ENCODE measurements at regions not wholly inside any gene's neighbourhood (a gene's known extent, or its start where the extent isn't known, plus 50 kb on each side); places are given as distances from the start of the nearest gene placed in this dataset.
"Not testable (repeated sequence)": the region's sequence is repeated elsewhere in the genome, so short reads cannot be mapped to it uniquely, and the experiment has no call there.

GRCh38 chr4:12926189-12927066, 557.7 kb downstream of the RAB28 start:
- DNase-seq, result no peak

DNA sequence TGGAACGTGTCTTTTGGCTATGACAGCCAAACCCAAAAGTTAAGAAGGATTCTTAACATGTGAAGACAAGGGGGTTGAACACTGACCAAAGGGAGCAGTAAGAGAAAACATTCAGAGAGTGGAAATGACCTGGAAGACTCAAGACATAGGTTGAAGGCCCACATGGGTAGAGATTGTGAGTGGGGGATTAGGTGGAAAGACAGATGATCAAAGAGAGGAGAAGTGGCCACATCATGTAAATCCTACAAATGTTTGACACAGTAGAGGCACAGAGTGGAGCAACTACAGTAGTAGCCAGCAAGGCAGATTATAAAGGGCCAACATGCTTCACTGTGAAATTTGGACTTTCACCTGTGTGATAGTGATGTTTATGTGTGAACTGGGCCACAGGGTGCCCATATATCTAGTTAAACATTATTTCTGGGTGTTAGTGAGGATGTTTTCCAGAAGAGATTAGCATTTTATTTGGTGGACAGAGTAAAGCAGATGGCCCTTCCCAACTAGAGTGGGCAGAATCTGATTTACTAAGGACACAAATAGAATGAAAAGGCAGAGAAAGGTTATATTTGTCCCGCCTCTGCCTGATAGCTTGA, 559.3 kb downstream of the RAB28 start:
- no peak for DNase-seq

DNA sequence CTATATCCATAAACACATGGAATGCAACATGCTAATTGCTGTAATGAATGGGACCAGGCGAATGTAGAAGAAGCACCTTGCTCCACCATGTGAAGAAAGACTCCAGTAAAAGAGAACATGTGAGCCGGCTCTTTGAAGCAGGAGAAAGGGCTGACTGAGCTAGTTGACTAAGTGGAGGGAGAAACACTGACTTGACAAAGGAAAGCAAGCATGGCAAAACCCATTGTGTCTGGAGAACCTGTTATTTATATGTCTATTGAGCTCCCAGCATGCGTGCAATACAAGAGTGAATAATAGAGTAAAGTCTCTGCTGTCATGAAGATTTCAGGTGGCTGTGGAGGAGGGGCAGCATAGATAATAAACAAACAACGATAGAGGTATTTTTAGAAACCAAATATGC, 559.9 kb downstream of the RAB28 start:
- no peak for DNase-seq

DNA sequence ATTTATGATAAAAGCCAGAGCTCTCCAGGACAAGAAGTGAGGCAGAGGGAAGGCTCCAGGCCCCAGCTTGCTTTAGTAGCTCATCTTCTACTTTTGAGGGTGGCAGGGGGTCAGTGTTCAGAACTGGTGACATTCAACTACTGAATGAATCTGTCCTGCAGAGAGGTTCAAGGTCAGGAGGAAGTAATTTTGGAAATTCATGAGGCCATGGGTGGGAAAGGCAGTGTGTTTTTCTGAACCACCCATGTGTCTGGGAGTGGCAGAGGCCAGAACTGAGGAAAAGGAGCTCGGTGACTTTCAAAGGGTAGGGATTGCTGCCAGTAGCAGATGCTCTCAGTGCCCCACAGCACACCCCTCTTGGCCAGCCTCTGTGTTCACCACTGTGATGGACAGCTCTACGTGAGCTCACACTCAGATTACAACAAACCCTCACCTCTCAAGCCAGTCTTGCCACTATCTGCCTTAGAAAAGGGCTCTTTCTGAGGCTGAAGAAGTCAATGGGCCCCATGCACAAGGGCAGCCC, 571.2 kb downstream of the RAB28 start:
- no peak for DNase-seq

DNA sequence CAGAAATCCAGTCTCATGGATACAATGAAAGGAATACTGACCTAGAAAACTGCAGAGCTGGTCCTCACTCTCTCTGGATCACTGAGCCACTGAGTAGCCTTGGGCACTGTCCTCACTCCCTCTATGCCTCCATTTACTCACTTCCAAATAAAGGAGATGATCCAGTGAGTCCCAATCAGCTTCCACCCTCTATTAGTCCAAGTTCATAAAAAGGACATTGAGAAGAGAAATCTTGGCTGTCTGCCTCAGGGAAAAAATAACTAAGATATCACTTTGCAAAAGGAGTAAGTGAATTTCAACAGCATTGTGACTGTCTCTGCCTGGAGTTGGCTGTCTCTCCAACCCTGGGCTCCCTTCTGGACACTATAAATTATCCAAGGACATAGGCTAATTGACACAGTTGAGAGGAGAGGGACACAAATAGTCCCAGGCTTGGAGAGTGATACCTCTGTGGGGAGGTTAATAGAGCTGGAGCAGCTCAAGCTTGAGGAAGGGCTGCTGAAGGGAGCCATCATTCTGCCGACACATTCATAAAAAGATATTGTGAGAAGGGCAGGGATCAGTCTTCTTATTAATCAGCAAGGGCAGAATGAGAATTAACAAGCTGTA, 572.3 kb downstream of the RAB28 start:
- DNase-seq, result no peak

- not testable (repeated sequence) for DNase-seq
Measured at GRCh38 chr4:12903640-12904039, 580.5 kb downstream of the RAB28 start.

GRCh38 chr4:12902735-12903134, 581.4 kb downstream of the RAB28 start:
- no peak for DNase-seq

- no peak for DNase-seq
Measured at GRCh38 chr4:12897954-12898353, 586.2 kb downstream of the RAB28 start.

DNA sequence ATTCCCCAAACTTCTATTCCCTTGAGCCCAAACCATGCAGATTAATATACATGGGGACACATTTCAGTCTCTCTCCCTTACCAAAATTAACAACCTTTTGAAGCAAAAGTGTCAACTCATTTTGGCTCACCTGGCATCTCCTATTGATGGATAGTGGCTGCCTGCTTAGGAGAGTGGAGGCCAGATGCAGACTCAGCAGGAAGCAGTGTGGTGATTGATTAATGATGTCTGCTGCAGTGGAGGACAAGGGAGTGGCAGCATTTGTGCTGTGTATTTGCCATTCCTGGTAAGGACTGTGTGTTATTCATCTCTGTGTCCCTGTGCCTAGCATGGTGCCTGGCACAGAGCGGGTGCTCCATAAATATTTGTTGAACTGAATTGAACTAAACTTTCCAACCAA, 590.1 kb downstream of the RAB28 start:
- DNase-seq, result no peak

DNA sequence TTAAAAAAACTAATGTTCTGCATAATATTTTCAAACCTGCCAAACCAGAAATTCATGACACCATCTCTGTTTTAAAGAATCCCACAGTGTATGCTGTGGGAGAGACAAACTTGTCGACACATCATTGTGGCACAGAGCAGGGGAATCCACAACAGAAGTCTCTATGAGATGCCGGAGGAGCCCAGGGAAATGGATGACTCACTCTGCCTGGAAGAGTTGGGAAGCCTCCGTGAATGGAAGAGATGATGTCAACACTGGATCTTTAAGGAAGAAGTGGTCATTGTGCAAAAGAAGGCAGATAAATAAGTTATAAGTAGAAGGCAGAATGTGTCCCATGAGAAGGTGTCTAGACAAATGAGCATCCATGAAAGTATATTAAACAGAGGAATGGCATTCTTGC, 595.1 kb downstream of the RAB28 start:
- DNase-seq, result no peak

GRCh38 chr4:12884846-12885796, 599.0 kb downstream of the RAB28 start:
- DNase-seq, result no peak

DNA sequence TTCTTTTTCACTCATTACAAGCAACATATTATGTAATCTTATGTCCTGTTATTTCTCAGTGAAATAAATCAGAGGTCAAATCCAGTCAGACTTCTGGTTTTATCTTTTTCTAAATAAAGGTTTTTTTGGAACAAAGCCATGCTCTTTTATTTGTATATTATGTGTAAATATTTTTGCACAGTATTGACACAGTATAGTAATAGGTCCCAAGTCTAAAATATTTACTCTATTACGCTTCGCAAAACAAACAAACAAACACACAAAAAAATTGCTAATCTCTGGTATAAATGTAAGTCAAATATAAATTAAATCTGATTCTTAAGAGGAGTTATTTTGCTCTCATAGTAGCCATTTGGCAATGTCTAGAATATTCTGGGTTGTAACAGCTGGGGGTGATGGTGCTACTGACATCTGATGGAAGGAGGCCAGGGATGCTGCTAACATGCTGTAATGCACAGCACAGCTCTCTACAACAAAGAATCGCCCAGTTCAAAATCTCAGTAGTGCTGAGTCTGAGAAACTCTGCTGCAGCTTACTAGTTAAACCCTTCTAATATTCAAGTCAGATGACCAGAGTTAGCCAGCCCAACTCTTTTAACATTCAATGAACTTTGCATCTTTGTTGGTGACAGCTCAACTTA, 602.1 kb downstream of the RAB28 start:
- DNase-seq, result no peak

- DNase-seq, result no peak
Measured at GRCh38 chr4:12880844-12881243, 603.3 kb downstream of the RAB28 start.

DNA sequence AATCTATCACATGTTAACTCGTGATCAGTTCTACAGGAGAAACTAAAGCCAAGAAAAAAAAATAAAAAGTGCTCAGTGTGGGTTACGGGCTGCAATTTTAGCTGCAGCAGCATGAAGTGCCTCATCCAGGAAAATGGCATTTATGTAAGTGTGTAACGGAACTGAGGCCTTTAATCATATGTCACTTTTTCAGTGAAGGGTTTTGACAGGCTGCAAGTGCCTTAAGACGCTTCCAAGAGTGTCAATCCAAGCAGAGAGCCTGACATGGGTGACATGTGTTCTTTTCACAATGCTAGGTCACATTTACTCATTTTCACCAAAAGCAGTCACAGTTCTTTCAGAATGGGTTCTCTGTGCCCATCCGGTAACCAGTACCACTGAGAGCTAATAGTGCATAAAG, 604.6 kb downstream of the RAB28 start:
- DNase-seq, result no peak

- no peak for DNase-seq
Measured at GRCh38 chr4:12875640-12876243, 608.4 kb downstream of the RAB28 start.

DNA sequence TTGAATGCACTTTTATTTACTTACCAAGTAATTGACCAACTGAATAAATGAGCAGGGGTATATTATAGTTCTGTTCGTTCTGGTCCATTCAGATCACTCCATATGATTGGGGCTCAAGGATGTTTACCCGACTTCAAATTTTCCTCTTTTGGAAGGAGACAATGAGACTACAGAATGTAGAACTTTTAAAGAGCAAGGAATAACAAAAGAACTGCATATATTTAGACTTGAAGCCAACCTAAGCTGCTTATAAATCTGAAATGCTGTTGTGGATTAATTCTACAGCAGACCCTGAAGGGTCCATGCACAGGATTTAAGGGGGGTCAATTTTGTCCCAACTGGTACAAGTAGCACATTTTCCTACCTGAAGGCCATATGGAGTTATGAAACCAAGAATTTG, 610.8 kb downstream of the RAB28 start:
- DNase-seq, result no peak

GRCh38 chr4:12861422-12861821, 622.7 kb downstream of the RAB28 start:
- DNase-seq, result no peak

- DNase-seq, result no peak
Measured at GRCh38 chr4:12852338-12853307, 631.5 kb downstream of the RAB28 start.

GRCh38 chr4:12846368-12846767, 637.8 kb downstream of the RAB28 start:
- DNase-seq, result no peak

DNA sequence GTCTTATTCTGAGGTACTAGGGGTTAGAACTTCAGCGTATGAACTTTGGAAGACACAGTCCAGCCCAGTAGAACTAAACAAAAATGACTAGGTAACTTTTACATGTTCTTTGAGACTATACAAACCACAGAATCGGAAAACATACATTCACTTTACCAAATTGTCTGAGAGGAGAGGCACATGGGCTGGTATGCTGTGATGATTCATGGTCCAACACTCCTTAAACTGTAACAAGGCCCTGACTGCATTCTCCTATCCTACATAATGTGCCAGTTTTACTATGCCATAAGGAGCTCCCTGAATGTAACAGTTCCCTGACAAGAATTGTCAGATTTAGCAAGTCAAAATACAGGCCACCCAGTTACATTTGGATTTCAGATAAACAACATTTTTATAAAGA, 640.0 kb downstream of the RAB28 start:
- no peak for DNase-seq

DNA sequence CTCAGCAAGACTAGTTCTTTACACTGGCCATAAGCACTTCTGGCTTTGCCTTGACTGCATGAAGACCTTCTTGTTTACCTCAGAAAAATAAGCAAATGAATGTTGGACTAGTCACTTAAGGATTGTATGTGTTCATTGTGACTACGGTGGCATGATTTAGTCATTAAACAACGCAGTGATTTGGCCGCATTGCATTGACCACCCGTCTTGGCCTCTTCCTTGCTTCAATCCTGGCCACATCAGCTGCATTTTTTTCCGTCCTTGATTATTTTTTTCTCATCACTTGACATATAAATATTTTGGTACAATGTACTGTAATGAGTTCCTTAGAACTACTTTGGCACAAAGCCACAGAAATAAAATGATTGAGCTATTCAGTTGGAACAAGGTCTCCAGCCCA, 656.2 kb downstream of the RAB28 start:
- DNase-seq, result no peak
